DOHH2 (cell line): ENCODE measurements at regions not wholly inside any gene's neighbourhood (a gene's known extent, or its start where the extent isn't known, plus 50 kb on each side); places are given as distances from the start of the nearest gene placed in this dataset.
"Not testable (repeated sequence)": the region's sequence is repeated elsewhere in the genome, so short reads cannot be mapped to it uniquely, and the experiment has no call there.

Experiments
- CTCF ChIP-seq: fragments of 200-600 bp; sonication (generic); IDR thresholded peaks from one replicate; pipeline ENCODE4 v1.5.1; 2014; ENCODE audit warnings: antibody characterized with exemption, mild to moderate bottlenecking, low read depth, low read length; ENCODE audit not compliant: poor library complexity, severe bottlenecking
- EZH2phosphoT487 ChIP-seq: fragments of 200-600 bp; sonication (generic); IDR thresholded peaks from 2 replicates; pipeline ENCODE4 v1.6.1; 2017; ENCODE audit warnings: borderline replicate concordance, mild to moderate bottlenecking, antibody characterized with exemption, low read length, moderate library complexity, mixed read lengths

DNA sequence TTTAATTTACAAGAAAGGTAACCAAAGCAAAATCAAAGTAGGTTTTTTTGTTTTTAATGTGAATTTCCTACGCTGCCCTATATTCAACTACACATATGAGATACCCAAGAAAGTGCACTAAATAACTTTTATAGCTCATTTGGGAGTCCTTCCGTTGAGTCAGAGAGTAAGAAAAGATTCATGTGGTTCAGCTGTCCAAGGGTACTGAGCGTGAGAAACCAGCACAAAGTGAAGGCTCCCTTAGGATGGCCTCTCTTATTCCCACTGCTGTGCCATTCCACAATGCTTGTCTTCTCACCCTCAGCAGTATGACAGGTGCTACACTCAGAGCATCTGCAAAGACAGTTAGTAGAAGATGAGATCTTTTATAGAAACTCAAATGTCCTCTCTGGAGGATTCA lies 85.8 kb upstream of the POMZP3 start:
- TF ChIP-seq CTCF, EZH2phosphoT487: not testable (repeated sequence)
